Adrenal gland (tissue), 5 donors: ENCODE measurements at regions not wholly inside any gene's neighbourhood (a gene's known extent, or its start where the extent isn't known, plus 50 kb on each side); places are given as distances from the start of the nearest gene placed in this dataset.

Source experiments
- CTCF ChIP-seq, 6 experiments: fragments of 450-650 bp in 4 of 6; fragments of 200-600 bp in 2 of 6; sonication (generic) in 1 of 6; IDR thresholded peaks; 1 replicate in 5 of 6; 2 replicates in 1 of 6; pipeline versions ENCODE4 v1.5.1 to v1.8.0; 2016 to 2021; ENCODE audit warnings: antibody characterized with exemption in 6 of 6, mild to moderate bottlenecking in 2 of 6, moderate library complexity in 1 of 6
- POLR2A ChIP-seq, 2 donors: fragments of 450-650 bp; IDR thresholded peaks; one replicate each; pipeline ENCODE4 v1.6.1; 2017; ENCODE audit warnings: antibody characterized with exemption in 2 of 2, mild to moderate bottlenecking in 2 of 2, moderate library complexity in 1 of 2
- donor health status: DM: no; HTN: no; CAD: no.

GRCh38 chr9:17846948-17847655, 268.2 kb downstream of the SH3GL2 start:
- TF ChIP-seq CTCF (IDR thresholded peaks at IDR 0.05) = no peak
- no peak for TF ChIP-seq POLR2A (IDR thresholded peaks at IDR 0.05)
